ENCODE measurements at regions not wholly inside any gene's neighbourhood (a gene's known extent, or its start where the extent isn't known, plus 50 kb on each side); places are given as distances from the start of the nearest gene placed in this dataset.
"Not testable (repeated sequence)": the region's sequence is repeated elsewhere in the genome, so short reads cannot be mapped to it uniquely, and the experiment has no call there.

DNA sequence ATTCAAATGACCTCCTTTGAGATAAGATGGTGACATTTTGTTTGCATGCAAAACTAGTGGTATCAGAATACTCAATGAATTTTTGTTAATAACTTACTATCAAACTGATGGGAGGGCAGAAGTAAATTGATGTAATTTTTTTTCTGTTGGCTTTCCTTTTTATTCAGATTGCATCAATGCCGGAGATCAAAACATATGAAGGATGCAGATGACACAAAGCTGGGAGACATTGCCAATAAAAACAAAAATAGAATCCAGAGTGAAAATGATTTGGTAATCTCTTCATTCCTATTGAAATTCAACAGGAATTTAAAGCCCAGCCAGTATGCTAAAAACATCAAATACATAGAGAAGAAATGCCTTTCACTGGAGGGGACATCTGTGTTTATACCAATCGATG, 1655.3 kb upstream of the C9orf72 start:
- no peak for DNase-seq (ENCODE audit: low read depth in 4 of 4, low spot score in 3 of 4)

GRCh38 chr9:29230931-29231330, 1657.7 kb upstream of the C9orf72 start:
- DNase-seq (ENCODE audit: low read depth in 4 of 4, low spot score in 3 of 4), result no peak

GRCh38 chr9:29233193-29233592, 1659.9 kb upstream of the C9orf72 start:
- no peak for DNase-seq (ENCODE audit: low read depth in 4 of 4, low spot score in 3 of 4)

- DNase-seq (ENCODE audit: low read depth in 4 of 4, low spot score in 3 of 4), result no peak
Observed at GRCh38 chr9:29241320-29241719, 1668.0 kb upstream of the C9orf72 start.

- no peak for DNase-seq (ENCODE audit: low read depth in 4 of 4, low spot score in 3 of 4)
Observed at GRCh38 chr9:29245351-29245750, 1672.1 kb upstream of the C9orf72 start.

- not testable (repeated sequence) for DNase-seq (ENCODE audit: low read depth in 4 of 4, low spot score in 3 of 4)
Observed at GRCh38 chr9:29270400-29270799, 1697.1 kb upstream of the C9orf72 start.

DNA sequence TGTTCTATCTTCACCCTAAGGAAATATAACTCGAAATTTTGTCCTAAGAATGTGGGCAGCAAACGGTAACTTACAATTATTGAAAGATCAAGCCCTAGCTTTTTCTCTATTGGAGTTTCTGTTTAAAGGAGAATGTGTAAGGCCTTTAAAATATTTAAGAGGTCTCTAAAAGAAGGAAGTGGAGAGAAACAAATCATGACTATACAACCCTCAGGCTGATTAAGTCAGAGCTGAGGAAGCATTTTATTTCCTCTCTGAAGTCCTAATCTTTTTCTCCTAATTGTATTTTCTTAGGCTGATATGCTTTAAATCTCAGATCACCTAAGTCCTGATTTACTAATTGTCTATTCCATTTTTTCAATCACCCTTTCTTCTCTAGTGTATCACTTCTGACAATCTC, 1708.8 kb upstream of the C9orf72 start:
- no peak for DNase-seq (ENCODE audit: low read depth in 4 of 4, low spot score in 3 of 4)

DNA sequence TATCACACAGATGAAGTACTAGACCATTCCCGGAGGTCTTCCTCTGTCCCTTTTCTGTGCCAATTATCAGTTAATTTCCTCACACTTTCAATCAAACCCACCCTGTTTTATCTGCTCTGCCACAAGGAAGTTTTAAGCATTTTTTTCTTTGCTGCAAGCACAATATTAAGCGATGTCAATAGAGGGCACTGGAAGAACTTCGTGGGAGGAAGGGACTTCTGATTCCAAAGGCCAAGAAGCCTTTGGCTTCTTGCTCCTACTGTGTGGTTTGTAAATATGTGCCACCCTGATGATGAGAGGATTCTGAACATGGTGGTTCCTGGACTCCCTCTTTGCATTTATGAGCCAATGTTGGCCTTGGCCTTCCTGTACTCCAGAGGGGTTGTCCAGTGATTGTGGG, 1712.5 kb upstream of the C9orf72 start:
- DNase-seq (ENCODE audit: low read depth in 4 of 4, low spot score in 3 of 4), result no peak

- DNase-seq (ENCODE audit: low read depth in 4 of 4, low spot score in 3 of 4), result no peak
Observed at GRCh38 chr9:29289365-29289764, 1716.1 kb upstream of the C9orf72 start.

DNA sequence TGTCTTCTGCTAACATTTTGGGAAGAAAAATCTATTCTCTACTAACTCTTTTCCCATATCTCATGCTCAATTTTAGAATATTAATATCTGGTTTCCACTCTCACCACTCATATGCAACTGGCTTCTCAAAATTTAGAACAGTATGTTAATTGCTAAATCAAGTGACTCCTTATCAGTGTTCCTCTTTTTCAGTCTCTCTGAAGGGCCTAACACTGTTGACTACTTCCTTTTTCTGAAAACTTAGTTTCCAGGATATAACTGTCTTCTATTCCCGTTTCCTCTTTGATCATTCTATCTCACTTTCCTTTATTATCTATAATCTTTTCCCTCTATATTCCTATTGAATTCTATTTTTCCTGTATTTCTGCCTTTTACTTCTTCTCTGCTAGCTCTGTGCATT, 1717.2 kb upstream of the C9orf72 start:
- DNase-seq (ENCODE audit: low read depth in 4 of 4, low spot score in 3 of 4), result no peak

- DNase-seq (ENCODE audit: low read depth in 4 of 4, low spot score in 3 of 4), result no peak
Observed at GRCh38 chr9:29297592-29297991, 1724.3 kb upstream of the C9orf72 start.

GRCh38 chr9:29311221-29311620, 1737.9 kb upstream of the C9orf72 start:
- DNase-seq (ENCODE audit: low read depth in 4 of 4, low spot score in 3 of 4), result no peak

DNA sequence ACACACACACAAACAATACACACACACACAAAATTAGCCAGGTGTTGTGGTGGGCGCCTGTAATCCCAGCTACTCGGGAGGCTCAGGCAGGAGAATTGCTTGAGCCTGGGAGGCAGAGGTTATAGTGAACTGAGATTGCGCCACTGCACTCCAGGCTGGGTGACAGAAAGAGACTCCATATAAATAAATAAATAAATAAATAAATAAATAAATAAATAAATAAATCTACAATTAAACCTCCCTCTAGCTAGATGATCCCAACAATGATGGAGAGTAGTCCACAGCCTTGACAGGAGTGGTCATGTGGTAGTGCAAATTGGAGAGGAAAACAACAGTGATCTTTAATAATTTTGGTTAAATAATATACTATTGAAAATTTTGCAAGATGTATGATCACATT, 1739.0 kb upstream of the C9orf72 start:
- DNase-seq (ENCODE audit: low read depth in 4 of 4, low spot score in 3 of 4), result no peak

- DNase-seq (ENCODE audit: low read depth in 4 of 4, low spot score in 3 of 4), result no peak
Observed at GRCh38 chr9:29319736-29320513, 1746.6 kb upstream of the C9orf72 start.

DNA sequence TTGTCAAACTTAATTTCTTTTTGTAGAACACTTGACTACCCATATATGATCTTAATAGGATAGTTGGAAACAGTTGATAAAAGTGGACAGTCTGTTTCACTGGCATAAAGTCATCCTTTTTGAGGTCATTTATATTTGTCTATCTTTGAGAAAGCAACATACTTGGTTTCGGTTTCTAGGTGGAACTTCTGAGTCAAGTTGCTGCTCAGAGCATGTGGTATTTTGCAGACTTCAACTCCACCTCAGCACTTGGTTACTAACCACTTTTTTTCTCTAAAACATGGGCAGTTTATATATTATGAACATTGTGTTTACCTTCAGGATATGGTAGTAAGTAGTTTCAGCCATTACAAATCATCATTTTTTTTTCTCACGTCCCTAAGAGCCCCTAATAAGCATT, 1749.0 kb upstream of the C9orf72 start:
- no peak for DNase-seq (ENCODE audit: low read depth in 4 of 4, low spot score in 3 of 4)

GRCh38 chr9:29325894-29326293, 1752.6 kb upstream of the C9orf72 start:
- DNase-seq (ENCODE audit: low read depth in 4 of 4, low spot score in 3 of 4), result peak in 1 of 4 donors; percentile 6

- no peak for DNase-seq (ENCODE audit: low read depth in 4 of 4, low spot score in 3 of 4)
Observed at GRCh38 chr9:29332789-29333188, 1759.5 kb upstream of the C9orf72 start.

- DNase-seq (ENCODE audit: low read depth in 4 of 4, low spot score in 3 of 4), result no peak
Observed at GRCh38 chr9:29336281-29336680, 1763.0 kb upstream of the C9orf72 start.

DNA sequence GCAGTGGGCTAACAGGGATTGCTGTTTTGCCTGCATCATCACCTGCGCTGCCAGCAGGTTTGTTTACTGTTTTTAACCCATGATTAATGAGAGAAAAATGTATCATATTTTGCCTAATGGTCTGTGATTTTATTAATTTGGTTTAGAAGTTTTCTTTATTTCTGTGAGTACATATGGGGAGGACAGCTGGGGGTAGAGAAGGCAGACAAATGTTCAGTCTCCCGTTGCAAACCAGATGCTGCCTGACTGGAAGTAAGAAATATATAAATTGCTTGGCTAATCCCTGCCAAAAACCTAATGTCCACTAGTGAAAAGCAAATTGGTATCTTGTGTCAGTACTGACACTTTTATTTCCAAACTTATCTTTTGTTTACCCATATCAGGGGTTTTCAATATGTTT, 1766.1 kb upstream of the C9orf72 start:
- DNase-seq (ENCODE audit: low read depth in 4 of 4, low spot score in 3 of 4), result no peak

DNA sequence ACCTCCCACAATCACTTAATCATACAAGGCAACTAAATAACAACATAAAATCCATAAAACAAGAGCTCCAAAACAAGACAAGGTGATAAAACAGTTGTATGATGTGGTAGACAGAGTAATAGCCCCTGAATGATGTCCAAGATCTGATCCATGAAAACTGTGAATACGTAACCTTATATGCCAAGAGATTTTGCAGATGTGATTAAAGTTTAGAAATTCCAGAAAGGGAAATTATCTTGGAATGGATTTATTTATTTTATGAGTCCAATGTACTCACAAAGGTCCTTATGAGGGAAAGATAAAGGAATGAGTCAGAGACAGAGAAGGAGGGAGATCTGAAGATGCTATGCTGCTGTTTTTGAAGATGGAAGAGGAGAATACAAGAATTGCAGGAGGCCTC, 1775.7 kb upstream of the C9orf72 start:
- DNase-seq (ENCODE audit: low read depth in 4 of 4, low spot score in 3 of 4), result no peak

DNA sequence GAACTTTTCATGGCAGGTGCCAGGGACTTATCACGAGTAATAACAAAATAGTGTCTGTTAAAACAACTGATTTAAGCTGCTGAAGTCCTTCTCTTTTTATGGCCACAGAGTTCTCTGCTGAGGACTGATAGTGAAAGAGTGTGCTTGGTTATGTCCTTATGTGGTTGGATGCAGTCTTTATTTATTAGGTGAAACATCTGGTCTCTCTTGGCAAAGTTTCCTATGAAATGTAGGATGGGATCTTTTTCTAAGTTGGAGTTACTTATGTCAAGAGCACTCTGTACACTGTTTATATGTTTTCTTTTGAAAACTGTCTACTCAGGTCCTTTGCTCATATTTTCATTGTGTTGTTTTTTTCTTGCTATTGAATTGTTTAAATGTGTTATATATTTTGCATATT, 1816.1 kb upstream of the C9orf72 start:
- no peak for DNase-seq (ENCODE audit: low read depth in 4 of 4, low spot score in 3 of 4)

DNA sequence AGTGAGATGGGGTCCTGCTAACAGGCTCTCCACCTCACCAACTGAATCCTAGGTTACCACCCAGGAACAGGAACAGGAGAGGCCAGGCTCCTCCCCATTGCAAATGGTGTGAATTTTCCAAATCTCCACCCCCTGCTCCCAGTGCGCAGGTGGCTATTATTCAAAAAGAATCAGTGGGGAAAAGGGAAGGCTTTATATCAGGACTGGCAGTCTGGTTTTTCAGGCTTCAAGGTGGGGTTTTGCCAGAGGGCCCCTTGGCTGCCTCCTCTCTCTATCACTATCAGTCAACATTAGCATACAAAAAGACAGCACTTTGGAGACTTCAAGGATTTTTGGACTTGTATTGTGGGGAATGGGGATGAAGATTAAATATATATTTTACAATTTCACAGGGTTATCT, 1817.6 kb upstream of the C9orf72 start:
- no peak for DNase-seq (ENCODE audit: low read depth in 4 of 4, low spot score in 3 of 4)

DNA sequence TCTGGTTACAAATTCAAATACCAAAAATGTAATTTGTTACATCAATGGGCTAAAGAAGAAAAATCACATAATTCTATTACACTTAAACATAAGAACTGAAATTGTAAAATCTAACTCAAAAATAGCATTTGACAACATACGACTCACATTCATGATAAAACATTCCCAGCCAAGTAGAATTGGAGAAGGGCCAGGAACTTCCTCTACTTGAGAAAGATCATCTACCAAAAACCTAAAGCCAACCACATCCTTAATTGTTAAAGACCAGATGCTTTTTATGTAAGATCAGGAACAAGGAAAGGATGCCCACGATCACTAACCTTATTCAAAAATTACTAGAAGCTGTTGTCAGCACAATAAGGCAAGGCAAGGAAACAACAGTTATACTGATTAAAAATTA, 1819.8 kb upstream of the C9orf72 start:
- DNase-seq (ENCODE audit: low read depth in 4 of 4, low spot score in 3 of 4), result no peak

Data from left renal pelvis (tissue), 4 donors.